ENCODE measurements at regions not wholly inside any gene's neighbourhood (a gene's known extent, or its start where the extent isn't known, plus 50 kb on each side); places are given as distances from the start of the nearest gene placed in this dataset.

DNA sequence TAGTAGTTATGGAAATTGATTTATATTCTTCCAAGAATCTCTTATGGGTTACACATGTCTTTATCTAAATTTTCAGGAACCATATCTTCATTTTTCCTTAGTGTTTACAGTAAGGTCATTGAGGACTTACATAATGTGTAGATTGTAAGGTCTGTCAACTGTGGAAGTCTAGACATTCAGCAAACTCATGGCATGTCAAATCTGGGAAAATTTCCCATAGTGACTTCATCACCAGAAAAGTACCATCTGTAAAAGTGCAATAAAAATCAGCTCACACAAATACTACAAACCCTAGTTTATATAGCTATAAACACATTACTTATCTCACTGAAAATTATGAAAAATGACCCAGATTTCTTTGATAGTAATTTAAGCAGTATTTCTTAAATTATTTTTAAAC, 419.4 kb downstream of the MTRR start:
- TF ChIP-seq CTCF (conservative IDR thresholded peaks at IDR 0.05), result no peak
- no peak for TF ChIP-seq ZFX (IDR thresholded peaks at IDR 0.05)

Measured in C4-2B (cell line).